HG03175 (cell line): ENCODE measurements at regions not wholly inside any gene's neighbourhood (a gene's known extent, or its start where the extent isn't known, plus 50 kb on each side); places are given as distances from the start of the nearest gene placed in this dataset.

ENCODE experiments used
- ATAC-seq: cut with Tn5 transposase; IDR thresholded peaks from one replicate; pipeline ENCODE4 v1.9.1; 2021; ENCODE audit warnings: mild to moderate bottlenecking, moderate library complexity; ENCODE audit not compliant: unreplicated experiment

DNA sequence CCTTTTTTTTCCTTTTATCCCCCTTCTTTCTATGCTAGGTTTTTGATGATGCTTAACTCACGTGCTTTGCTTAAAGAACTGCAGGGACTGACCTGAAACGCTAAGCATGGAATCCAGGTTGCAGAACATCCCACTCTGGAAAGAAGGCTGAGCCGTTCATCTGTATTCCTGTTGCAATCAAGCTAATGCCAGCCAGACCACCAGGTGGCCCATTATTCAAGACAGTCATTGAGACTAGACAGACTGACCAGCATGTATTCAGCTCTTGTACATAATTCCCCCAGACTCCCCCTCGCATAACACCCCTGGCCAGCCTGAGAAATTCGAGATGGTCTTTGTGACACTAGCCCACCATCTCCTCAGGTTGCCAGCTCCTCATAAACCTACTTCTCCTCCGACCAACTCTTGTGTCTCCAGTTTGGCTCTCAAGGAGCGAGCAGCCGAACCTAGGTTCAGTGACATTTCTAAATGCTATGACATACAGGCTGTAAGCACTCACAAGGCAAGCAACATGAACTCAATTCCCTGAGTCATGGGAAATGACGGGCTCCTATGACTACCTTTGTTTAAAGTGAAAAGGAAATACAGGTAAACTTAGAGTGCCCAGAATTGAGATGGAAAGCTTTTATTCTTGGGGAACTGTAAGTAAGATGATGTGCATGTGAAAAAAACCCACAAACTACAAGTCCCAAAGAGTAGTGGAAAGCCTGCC is 309.3 kb upstream of the CDYL start:
- no peak for ATAC-seq

DNA sequence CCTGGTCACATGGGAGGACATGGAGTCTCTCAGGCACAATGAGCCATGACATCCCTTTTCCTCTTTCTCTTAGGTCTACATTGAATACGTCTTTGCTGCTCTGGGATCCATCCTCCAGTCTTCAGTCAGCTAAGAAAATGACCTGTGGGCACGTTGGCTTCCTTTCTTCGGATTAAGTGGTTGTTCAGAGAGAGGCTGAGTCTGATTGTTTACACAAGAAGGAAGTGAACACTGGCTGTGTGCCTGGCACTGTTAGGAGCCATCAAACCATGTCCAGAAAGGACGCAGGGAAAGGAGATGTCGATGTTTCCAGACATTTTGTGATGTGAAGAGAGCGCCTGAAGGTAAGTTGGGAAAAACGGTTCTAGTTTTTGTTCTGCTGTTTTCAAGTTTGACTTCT is 309.9 kb upstream of the CDYL start:
- no peak for ATAC-seq

DNA sequence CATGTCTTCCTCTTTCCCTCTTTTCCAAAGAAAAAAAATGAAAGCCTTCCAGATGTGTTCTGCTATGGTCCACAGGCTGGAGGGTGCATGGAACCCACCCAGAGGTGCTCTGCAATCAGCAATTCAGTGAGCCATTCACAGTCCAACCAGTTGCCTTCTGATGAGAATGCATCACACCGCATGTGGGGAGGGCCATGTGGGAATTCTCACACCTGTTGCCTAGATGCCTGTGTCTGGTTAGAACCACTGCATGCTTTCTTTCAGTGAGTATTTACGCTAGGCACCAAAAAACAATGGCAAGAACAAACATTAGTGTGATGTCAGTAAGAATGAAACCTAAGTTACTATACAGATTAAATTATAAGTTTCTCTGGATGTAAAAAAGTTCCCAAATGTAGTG is 311.6 kb upstream of the CDYL start:
- no peak for ATAC-seq

DNA sequence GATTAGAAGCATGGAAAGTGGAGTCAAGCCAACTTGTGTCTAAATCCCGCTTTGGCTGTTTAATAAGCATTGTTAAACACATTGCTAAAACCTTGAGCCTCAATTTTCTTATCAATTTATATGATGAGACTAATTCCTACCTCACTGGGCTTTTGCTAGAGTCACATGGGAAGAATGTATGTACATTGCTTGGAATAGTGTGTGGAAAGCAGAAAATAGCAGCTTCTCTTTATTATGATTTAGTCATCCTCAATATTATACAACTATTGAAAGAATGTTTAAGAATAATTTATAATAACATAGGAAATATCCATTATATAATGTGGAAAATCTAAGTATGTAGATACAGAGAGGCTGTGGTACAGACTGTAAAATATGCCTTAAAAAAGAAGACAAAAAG is 313.0 kb upstream of the CDYL start:
- no peak for ATAC-seq

DNA sequence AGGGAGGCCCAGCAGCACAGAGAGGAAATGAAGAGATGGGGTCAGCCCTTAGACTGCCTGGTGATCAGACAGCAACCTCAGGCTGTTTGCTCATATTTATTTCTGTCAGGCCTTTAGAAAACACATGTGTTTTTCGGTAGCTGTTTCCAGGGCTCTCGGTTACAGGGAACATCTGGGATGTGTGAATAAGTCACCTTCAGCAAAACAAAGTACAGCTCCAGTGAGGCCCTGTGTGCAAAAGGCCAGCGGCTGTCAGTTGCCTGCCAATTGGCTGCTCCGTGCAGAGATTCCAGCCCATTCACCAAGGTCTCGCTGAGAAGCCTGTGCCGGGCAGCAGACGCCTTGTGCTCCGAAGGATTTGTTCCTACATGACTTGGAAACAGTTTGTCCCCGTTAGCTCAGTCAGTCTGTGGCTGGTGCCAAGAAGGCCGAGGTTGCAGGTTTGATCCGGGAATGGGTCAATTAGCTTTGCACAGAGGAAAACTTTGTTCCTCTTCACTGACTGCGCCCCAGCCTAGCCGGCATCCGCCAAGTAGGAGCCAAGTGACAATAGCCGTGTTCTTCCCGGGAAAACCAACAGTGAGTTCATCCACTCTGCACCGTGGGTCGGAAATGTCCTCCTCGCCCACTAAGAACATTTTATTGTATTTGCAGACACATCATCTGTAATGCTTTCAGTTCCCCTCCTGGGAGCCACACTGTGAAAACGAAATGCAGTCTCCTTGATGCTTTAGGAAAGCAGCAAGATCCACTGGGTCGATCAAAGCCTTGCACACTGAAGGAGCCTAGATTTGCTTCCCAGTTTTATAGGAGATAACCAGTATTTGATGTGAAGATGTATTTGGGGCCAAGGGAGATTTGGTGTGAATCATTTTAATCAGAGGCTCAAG is 315.4 kb upstream of the CDYL start:
- ATAC-seq = no peak

DNA sequence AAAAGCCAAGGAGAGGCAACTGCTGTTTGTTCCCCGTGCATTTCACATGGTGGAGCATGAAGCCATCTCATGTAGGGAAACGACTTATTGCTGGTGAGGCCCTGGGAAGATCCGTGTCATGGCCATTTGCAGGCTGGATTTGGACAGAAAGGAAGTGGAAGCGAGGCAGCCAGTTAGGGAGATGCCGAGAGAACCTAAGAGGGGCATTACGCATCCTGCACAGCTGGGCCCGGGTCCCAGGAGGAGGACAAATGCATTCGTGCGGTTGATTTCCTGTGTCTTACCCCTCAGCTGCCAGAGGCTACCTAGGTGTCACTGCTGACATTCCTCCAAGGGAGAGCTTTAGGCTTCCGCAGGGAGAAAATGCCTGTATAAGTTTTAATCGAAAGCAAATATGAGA is 316.2 kb upstream of the CDYL start:
- no peak for ATAC-seq

DNA sequence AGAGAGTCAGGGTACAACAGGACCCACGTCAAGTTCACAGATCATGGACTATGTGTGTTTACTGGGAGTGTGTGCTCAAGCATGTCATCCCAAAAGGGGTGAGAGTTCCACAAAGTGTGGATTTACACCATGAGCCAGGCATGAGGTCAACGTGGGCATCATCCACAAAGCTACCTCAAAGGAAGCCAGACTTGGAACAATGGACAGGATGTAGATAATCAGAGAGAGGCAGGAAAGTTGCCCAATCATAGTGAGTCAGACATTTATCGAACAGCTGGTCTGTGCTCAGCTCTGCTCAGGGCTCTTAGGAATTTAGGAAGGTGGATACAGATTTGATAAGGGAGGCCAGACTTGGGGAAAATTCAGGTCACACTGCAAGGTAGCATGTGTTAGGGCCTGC is 317.2 kb upstream of the CDYL start:
- ATAC-seq = no peak

DNA sequence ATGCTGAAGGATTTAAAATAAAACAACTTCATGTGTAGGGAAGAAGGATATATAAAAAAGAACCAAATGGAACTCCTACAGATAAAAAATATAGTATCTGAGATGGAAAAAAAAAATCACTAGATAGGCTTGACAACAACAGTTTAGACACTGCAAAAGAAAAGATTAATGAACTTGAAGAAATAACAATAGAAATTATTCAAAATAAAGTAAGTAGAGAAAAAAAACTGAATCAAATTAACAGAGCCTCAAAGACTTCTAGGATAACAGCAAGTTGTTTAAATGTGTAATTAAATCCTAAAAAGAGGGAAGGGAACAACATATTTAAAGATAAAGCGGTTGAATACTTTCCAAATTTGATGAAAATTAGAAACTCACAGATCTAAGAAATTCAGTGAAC is 316.3 kb upstream of the ECI2 start:
- ATAC-seq = no peak

DNA sequence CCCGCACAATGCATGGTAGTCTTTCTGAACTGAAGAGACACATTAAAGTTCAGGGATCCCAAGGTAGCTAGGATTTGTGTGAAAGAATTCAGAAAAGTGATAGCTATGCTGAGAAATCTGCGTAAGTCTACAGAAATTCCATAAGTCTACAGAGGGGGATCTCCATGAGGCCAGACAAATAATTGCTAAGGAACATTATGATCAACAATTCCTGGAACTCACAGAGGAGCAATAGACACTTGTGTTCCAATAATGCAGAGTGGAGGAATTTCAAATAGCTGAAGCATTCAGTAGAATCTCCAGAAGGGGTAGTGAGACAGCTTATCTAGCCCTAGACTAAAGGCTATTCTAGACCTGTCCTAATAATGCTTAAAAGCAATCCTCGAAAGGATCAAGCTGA is 315.7 kb upstream of the ECI2 start:
- no peak for ATAC-seq

DNA sequence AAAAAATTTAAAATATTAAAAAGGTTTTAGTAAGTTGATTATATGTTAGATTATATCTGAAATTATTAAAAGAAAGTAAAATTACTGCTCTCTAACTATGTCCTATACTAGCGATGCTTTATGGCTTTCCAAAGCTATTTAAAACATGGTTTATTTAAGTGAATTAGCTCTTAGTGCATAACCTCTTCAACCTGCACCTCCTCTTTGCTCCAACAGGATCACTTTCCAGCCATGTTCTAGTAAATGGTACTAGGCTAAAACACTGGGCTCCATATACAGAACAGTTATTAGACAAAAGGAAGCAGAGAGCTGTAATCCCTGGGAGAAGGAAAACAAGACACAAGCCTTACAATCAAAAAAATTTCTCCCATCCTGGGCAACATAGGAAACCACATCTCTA is 314.9 kb upstream of the ECI2 start:
- ATAC-seq = no peak

DNA sequence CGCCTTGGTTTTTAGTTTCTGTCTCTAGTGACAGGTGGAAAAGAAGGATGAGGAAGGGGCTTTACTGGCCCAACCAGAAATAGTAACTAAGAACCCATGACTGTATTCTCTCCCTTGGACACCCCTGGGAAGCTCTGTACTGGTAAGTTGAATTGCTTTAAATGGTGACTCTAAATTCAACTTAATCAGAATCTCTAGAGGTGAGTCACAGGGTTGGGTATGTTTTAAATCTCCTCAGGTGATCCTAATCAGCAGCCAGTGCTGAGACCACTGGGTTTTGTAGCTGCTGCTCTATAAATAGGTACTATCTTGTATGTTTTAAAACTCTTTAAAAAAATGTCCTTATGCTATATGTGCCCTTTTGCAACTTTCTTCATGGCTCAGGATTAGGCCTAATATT is 314.0 kb upstream of the ECI2 start:
- no peak for ATAC-seq

DNA sequence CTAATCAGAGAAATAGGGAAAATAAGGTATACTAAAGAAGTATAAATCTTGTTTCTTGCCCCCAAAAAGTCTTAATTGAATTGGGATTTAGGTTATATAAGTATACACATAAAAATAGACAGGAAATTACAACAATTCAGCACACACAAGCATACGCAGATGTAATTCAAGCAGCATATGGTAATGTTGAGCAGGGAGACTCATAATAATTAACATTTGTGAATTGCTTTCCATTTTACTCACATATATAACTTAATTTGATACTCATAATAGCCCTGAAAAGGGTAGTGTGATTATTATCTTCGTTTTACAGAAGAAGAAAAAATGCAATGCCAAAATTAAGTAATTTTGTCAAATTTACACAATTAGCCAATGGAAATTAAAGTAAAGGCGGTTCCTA is 313.5 kb upstream of the ECI2 start:
- no peak for ATAC-seq

DNA sequence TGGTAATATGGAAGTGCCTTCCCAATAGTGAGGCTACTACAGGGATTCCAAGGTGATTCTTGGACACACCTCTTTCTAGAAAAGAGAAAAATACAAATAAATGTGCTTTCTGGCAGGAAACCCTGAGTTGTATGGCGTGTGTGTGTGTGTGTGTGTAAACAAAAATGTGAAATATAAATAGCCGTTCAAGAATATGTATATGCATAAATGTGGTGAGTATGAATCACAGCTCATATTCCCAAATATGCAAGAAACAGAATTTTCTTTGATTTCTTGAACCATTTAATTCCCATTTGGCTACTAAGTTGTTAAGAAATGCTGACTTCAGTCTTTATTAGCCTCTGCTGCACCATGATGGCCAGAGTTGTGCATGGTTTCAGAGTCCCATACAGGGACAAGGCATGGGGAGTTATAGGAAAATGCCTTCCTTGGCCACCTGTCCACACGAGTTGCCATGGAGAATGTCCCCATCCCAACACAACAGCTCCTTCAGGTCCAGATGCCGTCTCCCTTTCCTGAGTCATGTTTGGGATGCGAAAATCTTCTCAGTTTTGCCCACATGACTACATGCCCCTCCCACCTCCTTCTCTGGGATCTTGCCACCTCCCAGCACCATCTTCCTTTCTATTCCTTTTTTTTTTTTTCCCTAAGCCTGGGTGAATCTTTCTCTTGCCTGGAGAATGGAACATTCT is 312.4 kb upstream of the ECI2 start:
- ATAC-seq = no peak

DNA sequence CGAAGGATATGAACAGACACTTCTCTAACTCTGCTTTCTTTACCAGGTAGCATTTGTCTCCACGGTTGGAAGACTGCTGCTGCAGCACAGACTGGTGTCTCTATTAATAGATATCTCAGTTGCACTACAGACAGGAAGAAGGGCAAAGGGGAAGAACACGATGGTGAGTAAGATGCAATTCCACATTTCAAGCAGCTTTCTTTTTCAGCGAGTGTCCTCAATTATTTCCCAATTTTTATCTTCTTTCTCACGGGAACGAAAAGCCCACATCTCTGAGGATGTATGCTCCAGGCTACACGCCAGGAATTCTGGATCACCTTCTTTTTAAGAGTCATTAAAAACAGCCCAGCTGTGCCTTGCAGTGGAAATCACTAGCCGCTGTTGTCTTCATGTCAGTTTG is 311.6 kb upstream of the ECI2 start:
- ATAC-seq = no peak

DNA sequence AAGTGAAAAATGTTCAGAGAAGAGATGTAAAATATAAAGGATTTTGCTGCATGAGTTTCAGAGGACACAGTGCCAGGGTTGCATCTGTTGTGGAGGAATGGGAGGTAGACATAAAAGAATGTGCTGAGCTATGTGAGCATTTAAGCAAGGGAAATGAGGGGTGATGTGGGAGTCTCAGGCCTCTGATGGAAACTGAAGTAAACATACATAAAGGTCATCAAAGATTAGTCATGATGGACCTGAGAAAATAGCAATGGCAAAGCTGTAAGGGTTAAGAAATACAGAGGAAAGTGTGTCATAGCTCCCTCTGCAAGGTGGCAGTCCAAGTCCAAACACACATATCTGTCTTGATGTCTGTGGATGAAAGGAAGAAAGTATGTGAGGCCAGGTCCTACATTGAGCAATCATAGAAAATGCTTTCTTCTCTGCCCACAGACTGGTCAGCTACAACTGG is 306.6 kb upstream of the ECI2 start:
- no peak for ATAC-seq

DNA sequence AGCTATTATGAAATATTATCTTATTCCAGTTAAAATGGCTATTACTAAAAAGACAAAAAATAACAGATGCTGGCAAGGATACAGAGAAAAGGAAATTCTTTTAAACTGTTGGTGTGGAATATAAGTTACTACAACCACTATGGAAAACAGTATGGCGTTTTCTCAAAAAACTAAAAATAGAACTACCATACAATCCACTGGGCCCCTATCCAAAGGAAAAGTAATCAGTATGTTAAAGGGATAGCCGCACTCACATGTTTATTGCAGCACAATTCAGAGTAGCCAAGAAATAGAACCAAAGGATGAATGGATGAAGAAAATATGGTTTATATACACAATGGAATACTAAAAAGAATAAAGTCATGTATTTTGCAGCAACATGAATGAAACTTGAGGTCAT is 303.8 kb upstream of the ECI2 start:
- no peak for ATAC-seq

DNA sequence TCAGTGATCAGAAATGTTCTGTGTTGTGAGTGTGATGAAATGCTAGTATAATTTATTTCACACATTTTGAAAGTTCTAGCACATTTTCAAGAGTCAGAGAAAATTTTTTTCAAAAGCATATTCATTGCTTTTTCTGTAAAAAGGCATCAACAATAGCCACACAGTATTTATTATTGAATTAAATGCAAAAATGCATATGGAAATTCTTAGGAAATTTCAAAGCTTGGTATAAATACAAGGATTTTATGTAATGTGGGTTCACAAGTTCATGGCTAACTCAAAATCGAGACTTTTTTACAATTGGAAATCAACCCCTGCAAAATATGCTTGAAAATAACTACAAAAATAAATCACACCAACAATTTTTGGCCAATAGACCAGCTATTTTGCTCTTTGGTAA is 302.0 kb upstream of the ECI2 start:
- no peak for ATAC-seq

DNA sequence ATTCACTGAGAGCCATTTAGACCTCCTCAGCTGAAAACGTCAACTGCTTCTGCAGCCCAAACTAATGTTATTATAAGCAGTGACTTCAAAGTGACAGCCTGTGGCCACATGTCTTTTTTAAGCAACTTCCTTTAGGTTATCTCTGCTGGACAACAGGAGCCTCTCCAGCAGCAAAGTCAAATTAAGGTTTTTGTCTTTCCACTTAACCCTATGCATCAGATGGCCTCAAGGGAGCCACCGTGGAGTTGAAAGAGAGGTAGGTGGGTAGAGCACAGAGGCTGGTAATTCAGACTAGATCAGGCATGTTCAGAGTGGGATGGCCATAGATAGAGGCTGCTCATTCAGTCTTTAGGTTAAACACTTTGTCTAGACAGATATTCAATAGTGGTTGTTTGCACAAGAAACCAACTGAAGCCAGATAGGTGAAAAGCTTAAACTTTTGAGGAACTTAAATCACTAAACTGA is 300.6 kb upstream of the ECI2 start:
- ATAC-seq = no peak

DNA sequence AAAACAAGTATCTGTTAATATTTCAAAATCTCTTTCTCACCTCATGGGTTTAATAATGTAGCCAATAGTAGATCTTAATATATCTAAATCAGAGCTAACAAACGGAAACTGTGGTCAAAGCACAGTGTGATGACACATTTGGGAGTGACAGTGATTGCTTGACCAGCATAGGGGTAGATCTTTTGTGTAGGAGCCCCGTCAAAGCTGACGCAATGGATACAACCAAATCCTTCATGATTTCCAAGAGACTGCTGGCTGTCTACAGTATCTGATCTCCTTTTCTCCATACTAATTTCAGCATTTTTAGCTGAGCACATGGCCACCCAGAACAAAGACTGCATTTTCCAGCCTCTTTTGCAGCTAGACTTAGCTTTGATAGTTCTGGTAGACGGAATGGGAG is 299.3 kb upstream of the ECI2 start:
- ATAC-seq = no peak

DNA sequence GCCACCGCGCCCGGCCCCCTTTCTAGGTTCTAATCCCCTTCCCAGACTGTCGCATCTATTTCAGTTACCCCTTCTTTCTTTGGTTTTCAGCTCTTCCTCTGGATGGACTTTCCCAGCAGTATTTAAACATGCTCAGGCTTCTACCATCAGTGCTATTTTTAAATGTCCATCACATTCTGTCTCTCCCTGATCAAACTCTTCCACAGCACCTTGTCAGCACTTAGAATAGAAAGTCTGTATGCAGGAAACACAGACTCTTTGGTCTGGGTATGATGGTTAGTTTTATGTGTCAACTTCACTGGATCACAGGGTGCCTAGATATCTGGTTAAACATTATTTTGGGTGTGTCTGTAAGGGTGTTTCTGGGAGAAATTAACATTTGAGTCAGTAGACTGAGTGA is 297.8 kb upstream of the ECI2 start:
- no peak for ATAC-seq

DNA sequence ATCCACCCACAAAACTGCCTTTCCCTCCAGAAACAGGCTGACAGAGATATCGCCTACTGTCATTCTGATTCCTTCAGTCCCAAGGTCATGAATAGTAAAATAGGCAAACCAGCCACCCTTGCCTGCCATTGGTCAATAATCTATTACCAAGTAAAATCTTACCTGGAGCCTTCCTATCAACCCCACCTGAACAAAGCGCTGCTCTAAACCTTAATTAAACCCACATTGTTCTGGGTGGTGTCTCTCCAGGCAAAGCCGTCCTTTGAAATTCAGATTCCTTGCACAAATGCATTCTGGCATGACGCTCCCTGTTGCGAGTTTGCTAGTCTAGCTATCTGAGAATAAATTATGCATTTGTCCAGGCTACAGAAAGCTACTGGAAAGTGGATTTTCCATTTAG is 291.6 kb upstream of the ECI2 start:
- ATAC-seq = no peak

DNA sequence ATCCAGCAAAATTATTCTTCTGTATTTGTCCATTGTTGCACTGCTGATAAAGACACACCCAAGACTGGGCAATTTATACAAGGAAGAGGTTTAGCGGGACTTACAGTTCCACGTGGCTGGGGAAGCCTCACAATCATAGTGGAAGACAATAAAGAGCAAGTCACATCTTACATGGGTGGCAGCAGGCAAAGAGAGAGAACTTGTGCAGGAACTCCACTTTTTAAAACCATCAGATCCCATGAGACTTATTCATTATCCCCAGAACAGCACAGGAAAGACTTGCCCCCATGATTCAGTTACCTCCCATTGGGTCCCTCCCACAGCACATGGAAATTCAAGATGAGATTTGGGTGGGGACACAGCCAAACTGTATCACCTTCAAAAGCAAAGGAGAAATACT is 286.5 kb upstream of the ECI2 start:
- ATAC-seq = no peak
